ENCODE measurements at regions not wholly inside any gene's neighbourhood (a gene's known extent, or its start where the extent isn't known, plus 50 kb on each side); places are given as distances from the start of the nearest gene placed in this dataset.

DNA sequence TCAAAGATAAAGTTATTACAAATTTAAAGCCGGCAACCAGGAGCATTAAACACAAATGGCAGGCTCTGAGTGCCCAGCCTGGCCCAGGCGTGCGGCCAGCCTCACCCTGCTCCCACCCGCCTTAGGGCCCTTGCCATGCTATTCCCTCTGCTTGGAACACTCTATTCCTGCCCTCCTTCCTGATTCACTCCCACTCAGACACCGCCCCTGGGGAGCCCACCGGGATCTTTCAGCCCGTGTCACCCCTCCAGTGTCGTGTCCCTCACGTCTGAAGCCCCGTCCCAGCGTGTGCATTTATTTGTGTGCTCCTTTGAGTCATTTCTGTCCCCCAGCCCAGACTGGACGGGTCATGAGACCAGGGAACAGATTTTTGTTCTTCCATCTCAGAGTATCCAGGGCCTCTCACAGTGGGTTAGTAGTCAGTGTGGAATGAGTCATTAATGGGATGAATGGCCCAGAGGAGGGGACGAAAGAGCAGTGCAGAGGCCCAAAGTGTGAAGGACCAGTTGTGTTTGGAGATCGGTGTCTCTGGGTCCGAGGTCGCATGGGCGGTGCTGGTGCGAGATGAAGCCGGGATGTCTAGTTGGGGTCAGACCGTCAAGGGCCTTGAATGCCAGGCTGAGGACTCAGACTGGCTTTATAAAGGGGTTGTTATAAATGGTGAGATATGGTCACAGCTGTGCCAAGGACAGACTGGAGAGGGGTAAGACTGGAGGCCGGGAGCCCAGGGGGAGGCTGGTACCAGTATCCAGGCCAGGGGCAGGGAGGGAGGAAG lies 58.9 kb upstream of the SLC6A6 start:
- Histone ChIP-seq H2BK20ac (ENCODE audit: low read depth, low read length) (no peak overlapping the region), H3K4ac (ENCODE audit: low read depth, low read length) (no peak overlapping the region; the same call in 1 of the 2 replicates), H3K18ac (ENCODE audit: low read depth, low read length) (no peak overlapping the region), H3K23ac (ENCODE audit: low read depth, low read length) (no peak overlapping the region), H3K14ac (replicated peaks; ENCODE audit: low read depth, low read length) (no peak overlapping the region), H3K27me3 (ENCODE audit: control insufficient read depth, insufficient read depth, low read length) (peaks cover 7% of the 10 kb centered on the region), H2BK5ac (ENCODE audit: low read depth, low read length, poor library complexity, severe bottlenecking) (no peak overlapping the region), H3K9me3 (ENCODE audit: control insufficient read depth, insufficient read depth, low read length) (no peaks in the 10 kb centered on the region), H3K36me3 (ENCODE audit: control insufficient read depth, insufficient read depth, low read length) (no peaks in the 10 kb centered on the region), H3K56ac (ENCODE audit: extremely low read depth, insufficient read depth, low read length) (no peak overlapping the region), H2AK9ac (replicated peaks; ENCODE audit: low read depth, low read length, poor library complexity) (peak overlapping the region; percentile 31), H2BK120ac (ENCODE audit: low read depth, low read length) (no peak overlapping the region), H4K91ac (ENCODE audit: insufficient read depth, low read depth, low read length) (no peak overlapping the region), H4K5ac (ENCODE audit: low read depth, low read length) (no peak overlapping the region), H2AFZ (replicated peaks; ENCODE audit: low read length, poor library complexity) (peak overlapping the region; percentile 25), H4K20me1 (ENCODE audit: insufficient read depth, low read length) (no peaks in the 10 kb centered on the region), H3K9ac (ENCODE audit: low read depth, low read length) (no peak overlapping the region), H2BK15ac (ENCODE audit: low read depth, low read length) (no peak overlapping the region), H3K79me1 (ENCODE audit: low read depth in 1 of 2, low read length in 2 of 2) (no peaks in the 10 kb centered on the region), H2AK5ac (ENCODE audit: low read depth, low read length) (0 out of 2 replicates have a peak overlapping the region, but pooled peaks have one; percentile 9), H3K4me3 (ENCODE audit: insufficient read depth, low read depth, low read length) (no peak overlapping the region), H4K8ac (ENCODE audit: low read depth in 2 of 2, low read length in 2 of 2) (no peak overlapping the region), H3K4me2 (ENCODE audit: low read depth, low read length) (no peak overlapping the region), H3K9me1 (ENCODE audit: insufficient read depth, low read length) (peaks cover 8% of the 10 kb centered on the region; the same call in 1 of the 2 replicates), H3K4me1 (ENCODE audit: control insufficient read depth, insufficient read depth, low read length) (peaks cover 17% of the 10 kb centered on the region), H3K27ac (ENCODE audit: insufficient read depth, low read length) (no peak overlapping the region)
- peak; percentile 30 for DNase-seq
- in situ Hi-C loops (cut with MboI; ENCODE audit: low sequenced_read_pairs) (no loop called here), intact Hi-C loops (cut with micrococcal nuclease) (no loop called here), dilution Hi-C loops (cut with HindIII; ENCODE audit: low sequenced_read_pairs, unreplicated experiment) (no loop called here)
- ChIA-PET POLR2A (ENCODE audit: unreplicated experiment) (interaction anchor here (0.6 kb wide), 1 partner anchor 60 kb away, joined by 3 read pairs; no protein-coding TSS in a partner anchor), CTCF (no interaction called here)
- peak; percentile 64 for ATAC-seq (ENCODE audit: low read depth)
- TF ChIP-seq SMC3 (IDR thresholded peaks at IDR 0.05; ENCODE audit: low read depth, low read length) (no peak), CEBPB (IDR thresholded peaks at IDR 0.05; ENCODE audit: low read depth, low read length) (no peak), FOS (IDR thresholded peaks at IDR 0.05; ENCODE audit: low read depth, low read length) (no peak), MAFK (IDR thresholded peaks at IDR 0.05; ENCODE audit: low read depth, low read length) (no peak), MXI1 (IDR thresholded peaks at IDR 0.05; ENCODE audit: borderline replicate concordance, low read depth, low read length) (no peak), CHD1 (IDR thresholded peaks at IDR 0.05; ENCODE audit: low read depth, low read length) (no peak)
- TF ChIP-seq, protein P1, sequence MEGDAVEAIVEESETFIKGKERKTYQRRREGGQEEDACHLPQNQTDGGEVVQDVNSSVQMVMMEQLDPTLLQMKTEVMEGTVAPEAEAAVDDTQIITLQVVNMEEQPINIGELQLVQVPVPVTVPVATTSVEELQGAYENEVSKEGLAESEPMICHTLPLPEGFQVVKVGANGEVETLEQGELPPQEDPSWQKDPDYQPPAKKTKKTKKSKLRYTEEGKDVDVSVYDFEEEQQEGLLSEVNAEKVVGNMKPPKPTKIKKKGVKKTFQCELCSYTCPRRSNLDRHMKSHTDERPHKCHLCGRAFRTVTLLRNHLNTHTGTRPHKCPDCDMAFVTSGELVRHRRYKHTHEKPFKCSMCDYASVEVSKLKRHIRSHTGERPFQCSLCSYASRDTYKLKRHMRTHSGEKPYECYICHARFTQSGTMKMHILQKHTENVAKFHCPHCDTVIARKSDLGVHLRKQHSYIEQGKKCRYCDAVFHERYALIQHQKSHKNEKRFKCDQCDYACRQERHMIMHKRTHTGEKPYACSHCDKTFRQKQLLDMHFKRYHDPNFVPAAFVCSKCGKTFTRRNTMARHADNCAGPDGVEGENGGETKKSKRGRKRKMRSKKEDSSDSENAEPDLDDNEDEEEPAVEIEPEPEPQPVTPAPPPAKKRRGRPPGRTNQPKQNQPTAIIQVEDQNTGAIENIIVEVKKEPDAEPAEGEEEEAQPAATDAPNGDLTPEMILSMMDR (conservative IDR thresholded peaks at IDR 0.05; ENCODE audit: low read depth, low read length), result no peak
- TF ChIP-seq, protein P2, sequence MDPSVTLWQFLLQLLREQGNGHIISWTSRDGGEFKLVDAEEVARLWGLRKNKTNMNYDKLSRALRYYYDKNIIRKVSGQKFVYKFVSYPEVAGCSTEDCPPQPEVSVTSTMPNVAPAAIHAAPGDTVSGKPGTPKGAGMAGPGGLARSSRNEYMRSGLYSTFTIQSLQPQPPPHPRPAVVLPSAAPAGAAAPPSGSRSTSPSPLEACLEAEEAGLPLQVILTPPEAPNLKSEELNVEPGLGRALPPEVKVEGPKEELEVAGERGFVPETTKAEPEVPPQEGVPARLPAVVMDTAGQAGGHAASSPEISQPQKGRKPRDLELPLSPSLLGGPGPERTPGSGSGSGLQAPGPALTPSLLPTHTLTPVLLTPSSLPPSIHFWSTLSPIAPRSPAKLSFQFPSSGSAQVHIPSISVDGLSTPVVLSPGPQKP (IDR thresholded peaks at IDR 0.05; ENCODE audit: borderline replicate concordance, low read depth, low read length), result no peak
- BruUV-seq (replicated peaks), result no TSS peak
- 89% methylated on average over 10 of the region's 21 CpGs; no CpG with 5 or more reads in 1 of the 2 experiments for WGBS, 2 experiments (ENCODE audit: extremely low coverage in 2 of 2, insufficient read length in 1 of 2)
